ENCODE measurements at regions not wholly inside any gene's neighbourhood (a gene's known extent, or its start where the extent isn't known, plus 50 kb on each side); places are given as distances from the start of the nearest gene placed in this dataset.

GRCh38 chr12:60666895-60667294 is 1071.1 kb downstream of the SLC16A7 start:
- Histone ChIP-seq H3K27me3 (replicated peaks; ENCODE audit: insufficient read depth) (no peaks in the 10 kb centered on the region), H3K36me3 (no peaks in the 10 kb centered on the region), H3K4me3 (no peak overlapping the region), H3K4me1 (replicated peaks) (no peaks in the 10 kb centered on the region), H3K9me3 (no peaks in the 10 kb centered on the region), H3K27ac (no peak overlapping the region)
- TF ChIP-seq POLR2AphosphoS5 (IDR thresholded peaks at IDR 0.05) (no peak), POLR2A (IDR thresholded peaks at IDR 0.05) (no peak), CTCF (IDR thresholded peaks at IDR 0.05) (no peak)
- intact Hi-C loops (cut with DNase I), result no loop called here
- DNase-seq (ENCODE audit: low spot score), result no peak
- 80% methylated on average over 5 of the region's 5 CpGs for WGBS

- Histone ChIP-seq H3K27ac (no peak overlapping the region), H3K4me3 (no peak overlapping the region), H3K27me3 (replicated peaks; ENCODE audit: insufficient read depth) (no peaks in the 10 kb centered on the region), H3K9me3 (no peaks in the 10 kb centered on the region), H3K4me1 (replicated peaks) (no peaks in the 10 kb centered on the region), H3K36me3 (no peaks in the 10 kb centered on the region)
- WGBS, result 75% methylated on average over 3 of the region's 3 CpGs
- no peak for DNase-seq (ENCODE audit: low spot score)
- no peak for TF ChIP-seq POLR2AphosphoS5 (IDR thresholded peaks at IDR 0.05)
- intact Hi-C loops (cut with DNase I), result no loop called here
Observed at GRCh38 chr12:60672949-60673348, 1077.1 kb downstream of the SLC16A7 start.

- Histone ChIP-seq H3K9me3 (no peaks in the 10 kb centered on the region), H3K4me3 (no peak overlapping the region), H3K36me3 (no peaks in the 10 kb centered on the region), H3K27me3 (replicated peaks; ENCODE audit: insufficient read depth) (no peaks in the 10 kb centered on the region), H3K4me1 (replicated peaks) (no peaks in the 10 kb centered on the region), H3K27ac (no peak overlapping the region)
- no peak for DNase-seq (ENCODE audit: low spot score)
- TF ChIP-seq CTCF (IDR thresholded peaks at IDR 0.05), result no peak
- no peak for TF ChIP-seq POLR2A (IDR thresholded peaks at IDR 0.05)
- TF ChIP-seq POLR2AphosphoS5 (IDR thresholded peaks at IDR 0.05), result no peak
- intact Hi-C loops (cut with DNase I), result no loop called here
- WGBS, result 93% methylated on average over 12 of the region's 12 CpGs
Observed at GRCh38 chr12:60684988-60685655, 1089.3 kb downstream of the SLC16A7 start.

- Histone ChIP-seq H3K27ac (no peak overlapping the region), H3K9me3 (no peaks in the 10 kb centered on the region), H3K36me3 (no peaks in the 10 kb centered on the region), H3K27me3 (replicated peaks; ENCODE audit: insufficient read depth) (no peaks in the 10 kb centered on the region), H3K4me3 (no peak overlapping the region), H3K4me1 (replicated peaks) (no peaks in the 10 kb centered on the region)
- no peak for TF ChIP-seq POLR2A (IDR thresholded peaks at IDR 0.05)
- TF ChIP-seq CTCF (IDR thresholded peaks at IDR 0.05), result no peak
- no peak for TF ChIP-seq POLR2AphosphoS5 (IDR thresholded peaks at IDR 0.05)
- DNase-seq (ENCODE audit: low spot score), result no peak
- intact Hi-C loops (cut with DNase I), result no loop called here
Observed at GRCh38 chr12:60689137-60689536, 1093.3 kb downstream of the SLC16A7 start.

- Histone ChIP-seq H3K36me3 (no peaks in the 10 kb centered on the region), H3K27me3 (replicated peaks; ENCODE audit: insufficient read depth) (no peaks in the 10 kb centered on the region), H3K4me1 (replicated peaks) (no peaks in the 10 kb centered on the region), H3K27ac (no peak overlapping the region), H3K4me3 (no peak overlapping the region), H3K9me3 (no peaks in the 10 kb centered on the region)
- TF ChIP-seq POLR2A (IDR thresholded peaks at IDR 0.05), result no peak
- 88% methylated on average over 1 of the region's 1 CpG for WGBS
- intact Hi-C loops (cut with DNase I), result no loop called here
- DNase-seq (ENCODE audit: low spot score), result no peak
Observed at GRCh38 chr12:60693019-60693626, 1097.3 kb downstream of the SLC16A7 start.

All from prostate gland (tissue), 2 donors.